ENCODE measurements at regions not wholly inside any gene's neighbourhood (a gene's known extent, or its start where the extent isn't known, plus 50 kb on each side); places are given as distances from the start of the nearest gene placed in this dataset.

- ATAC-seq (no peak), DNase-seq (no peak)
- Histone ChIP-seq H3K27ac (no peak overlapping the region), H3K27me3 (no peaks in the 10 kb centered on the region), H3K9me3 (no peaks in the 10 kb centered on the region), H3K4me3 (no peak overlapping the region), H3K36me3 (no peaks in the 10 kb centered on the region), H3K4me1 (no peaks in the 10 kb centered on the region)
- intact Hi-C loops (cut with DNase I) = no loop called here
- no peak for TF ChIP-seq CTCF (IDR thresholded peaks at IDR 0.05)
Measured at GRCh38 chr2:208545403-208546042, 138.9 kb downstream of the PTH2R start.

GRCh38 chr2:208546107-208546506 is 139.5 kb downstream of the PTH2R start:
- Histone ChIP-seq H3K27me3 (no peaks in the 10 kb centered on the region), H3K4me3 (no peak overlapping the region), H3K9me3 (peaks cover 0 to 2% of the 10 kb centered on the region in 2 donors), H3K4me1 (no peaks in the 10 kb centered on the region), H3K36me3 (no peaks in the 10 kb centered on the region), H3K27ac (no peak overlapping the region)
- no peak for DNase-seq
- no peak for TF ChIP-seq CTCF (IDR thresholded peaks at IDR 0.05)
- no peak for ATAC-seq
- intact Hi-C loops (cut with DNase I) = no loop called here

GRCh38 chr2:208546860-208547650 is 140.5 kb downstream of the PTH2R start:
- ATAC-seq (no peak), DNase-seq (no peak)
- Histone ChIP-seq H3K4me3 (no peak overlapping the region), H3K27me3 (no peaks in the 10 kb centered on the region), H3K9me3 (peaks cover 0 to 8% of the 10 kb centered on the region in 2 donors), H3K4me1 (no peaks in the 10 kb centered on the region), H3K36me3 (no peaks in the 10 kb centered on the region), H3K27ac (no peak overlapping the region)
- intact Hi-C loops (cut with DNase I) = no loop called here
- no peak for TF ChIP-seq CTCF (IDR thresholded peaks at IDR 0.05)

DNA sequence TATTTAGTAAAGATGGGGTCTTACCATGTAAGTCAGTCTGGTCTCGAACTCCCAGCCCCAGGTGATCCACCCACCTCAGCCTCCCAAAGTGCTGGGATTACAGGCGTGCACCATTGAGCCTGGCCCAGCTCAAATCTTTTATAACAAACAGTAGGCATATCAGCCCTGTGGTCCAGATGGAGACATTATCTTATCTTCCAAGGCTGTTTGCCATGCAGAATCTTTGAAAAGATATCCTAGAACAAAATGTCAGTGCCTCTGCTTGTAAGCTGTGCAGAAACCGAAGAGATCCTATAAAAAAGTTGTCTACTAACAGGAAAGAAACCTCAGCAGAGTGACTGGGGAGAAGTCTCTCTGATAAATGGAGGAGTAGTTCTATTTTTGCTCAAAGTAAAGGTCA is 142.1 kb downstream of the PTH2R start:
- Histone ChIP-seq H3K9me3 (peaks cover 0 to 8% of the 10 kb centered on the region in 2 donors), H3K4me1 (no peaks in the 10 kb centered on the region), H3K36me3 (no peaks in the 10 kb centered on the region), H3K27me3 (no peaks in the 10 kb centered on the region), H3K27ac (no peak overlapping the region), H3K4me3 (no peak overlapping the region)
- ATAC-seq = no peak
- intact Hi-C loops (cut with DNase I) = no loop called here
- DNase-seq = no peak
- TF ChIP-seq CTCF (IDR thresholded peaks at IDR 0.05) = no peak

DNA sequence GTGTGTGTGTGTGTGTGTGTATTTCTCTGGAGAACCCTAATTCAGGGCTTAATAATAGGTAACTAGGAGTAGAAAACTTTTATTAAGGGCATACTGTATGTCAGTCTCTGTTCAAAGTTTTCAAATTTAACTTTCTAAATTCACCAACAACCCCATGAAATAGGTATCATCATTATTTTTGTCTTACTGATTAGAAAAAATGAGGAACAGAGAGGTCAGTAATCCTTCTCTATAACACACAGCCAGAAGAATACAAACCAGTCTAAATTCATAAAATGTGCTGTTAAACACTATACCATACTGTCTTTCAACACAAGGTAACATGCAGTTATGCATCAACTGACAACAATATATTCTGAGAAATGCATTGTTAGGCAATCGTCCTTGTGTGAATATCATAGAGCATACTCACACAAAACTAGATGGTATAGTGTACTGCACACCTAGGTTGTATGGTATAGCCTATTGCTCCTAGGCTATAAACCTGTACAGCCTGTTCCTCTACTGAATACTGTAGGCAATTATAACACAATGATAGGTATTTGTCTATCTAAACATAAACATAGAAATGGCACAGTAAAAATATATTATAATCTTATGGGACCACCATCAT is 143.1 kb downstream of the PTH2R start:
- no peaks in the 10 kb centered on the region for H3K27me3 ChIP-seq
- H3K36me3 ChIP-seq = no peaks in the 10 kb centered on the region
- no peaks in the 10 kb centered on the region for H3K4me1 ChIP-seq
- TF ChIP-seq CTCF (IDR thresholded peaks at IDR 0.05) = no peak
- DNase-seq = no peak
- H3K9me3 ChIP-seq = peaks cover 0 to 8% of the 10 kb centered on the region in 2 donors
- no peak overlapping the region for H3K4me3 ChIP-seq
- H3K27ac ChIP-seq = no peak overlapping the region
- ATAC-seq = no peak
- intact Hi-C loops (cut with DNase I) = no loop called here
